ENCODE measurements at regions not wholly inside any gene's neighbourhood (a gene's known extent, or its start where the extent isn't known, plus 50 kb on each side); places are given as distances from the start of the nearest gene placed in this dataset.
"Not testable (repeated sequence)": the region's sequence is repeated elsewhere in the genome, so short reads cannot be mapped to it uniquely, and the experiment has no call there.

GRCh38 chrY:22513719-22514118 lies 110.5 kb downstream of the RBMY1J start:
- TF ChIP-seq POLR2A, CTCF (IDR thresholded peaks at IDR 0.05): not testable (repeated sequence)
